Mesodermal cell (in vitro differentiated cells): ENCODE measurements at regions not wholly inside any gene's neighbourhood (a gene's known extent, or its start where the extent isn't known, plus 50 kb on each side); places are given as distances from the start of the nearest gene placed in this dataset.

ENCODE experiments used
- H3K27ac ChIP-seq: 2 replicates; pipeline ENCODE4 v1.7.0; 2013; ENCODE audit warnings: mild to moderate bottlenecking, low read depth, low read length, moderate library complexity; ENCODE audit not compliant: severe bottlenecking
- H3K36me3 ChIP-seq: 2 replicates; pipeline ENCODE4 v1.7.1; 2013; ENCODE audit warnings: mild to moderate bottlenecking, low read length, moderate library complexity; ENCODE audit not compliant: control insufficient read depth, insufficient read depth
- H3K4me1 ChIP-seq: one replicate; pipeline ENCODE4 v1.7.1; 2013; ENCODE audit warnings: mild to moderate bottlenecking, low read length; ENCODE audit not compliant: insufficient read depth, control insufficient read depth, poor library complexity, severe bottlenecking
- H3K4me3 ChIP-seq: 2 replicates; pipeline ENCODE4 v1.7.0; 2013; ENCODE audit warnings: low read length, control low read depth, mild to moderate bottlenecking; ENCODE audit not compliant: insufficient read depth, poor library complexity, severe bottlenecking; ENCODE audit errors: extremely low read depth
- H3K9me3 ChIP-seq: 2 replicates; pipeline ENCODE4 v1.7.1; 2013; ENCODE audit warnings: mild to moderate bottlenecking, low read length, moderate library complexity; ENCODE audit not compliant: control insufficient read depth
- WGBS, 2 experiments: methylation state at CpG; one replicate each; pipeline ENCODE4 v1.1.5; 2013; ENCODE audit warnings: missing lambda C conversion rate in 2 of 2; ENCODE audit not compliant: insufficient coverage in 2 of 2; 5-methylcytosine and 5-hydroxymethylcytosine counted together

DNA sequence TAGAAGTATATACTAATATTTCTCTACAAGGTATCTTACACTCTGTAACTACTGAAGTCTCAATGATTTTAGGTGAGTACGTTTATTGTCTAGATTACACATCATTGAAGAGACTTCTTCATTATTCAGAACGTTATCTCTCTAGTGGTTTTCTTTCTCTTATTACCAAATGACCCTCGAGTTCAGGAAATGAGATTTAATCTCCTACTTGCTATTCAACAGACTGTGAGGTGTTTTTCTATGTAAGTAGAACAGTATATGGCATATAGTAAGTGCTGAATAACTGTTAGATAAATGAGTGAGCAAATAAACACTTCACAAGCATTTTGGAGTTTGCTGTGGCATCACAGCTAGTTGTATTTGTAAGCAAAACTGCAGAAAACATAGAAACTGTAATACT is 947.2 kb upstream of the SLC39A10 start:
- H3K4me3 ChIP-seq: no peak overlapping the region
- no peak overlapping the region for H3K27ac ChIP-seq
- H3K9me3 ChIP-seq: no peaks in the 10 kb centered on the region
- H3K36me3 ChIP-seq: no peaks in the 10 kb centered on the region
- WGBS, 2 experiments: 100% methylated on average over 1 of the region's 3 CpGs; no CpG with 5 or more reads in 1 of the 2 experiments
- no peaks in the 10 kb centered on the region for H3K4me1 ChIP-seq

- Histone ChIP-seq H3K4me3 (no peak overlapping the region), H3K9me3 (no peaks in the 10 kb centered on the region), H3K4me1 (no peaks in the 10 kb centered on the region), H3K27ac (no peak overlapping the region), H3K36me3 (no peaks in the 10 kb centered on the region)
- 60 to 100% methylated on average over 1 of the region's 2 CpGs for WGBS, 2 experiments
Measured at GRCh38 chr2:194706179-194706578, 950.8 kb upstream of the SLC39A10 start.

DNA sequence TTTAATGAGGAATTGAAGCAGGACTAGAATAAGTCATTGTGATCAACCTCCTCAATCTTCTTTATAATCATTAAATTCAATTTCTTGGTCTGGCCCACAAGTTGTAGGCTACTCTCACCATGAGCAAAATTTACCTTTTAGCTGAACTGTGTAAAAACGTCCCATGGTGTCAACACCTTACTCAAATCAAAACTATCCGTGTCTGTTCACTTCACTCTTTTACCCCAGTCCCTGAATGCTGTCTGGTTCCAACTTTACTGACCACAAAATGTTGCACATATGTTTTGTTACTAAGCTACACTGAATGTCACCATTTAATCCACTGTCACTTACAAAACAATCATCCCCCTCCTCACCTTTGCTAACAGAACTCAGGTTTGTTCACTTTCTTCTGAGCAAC is 951.6 kb upstream of the SLC39A10 start:
- H3K4me3 ChIP-seq: no peak overlapping the region
- H3K36me3 ChIP-seq: no peaks in the 10 kb centered on the region
- H3K4me1 ChIP-seq: no peaks in the 10 kb centered on the region
- 66 to 74% methylated on average over 2 of the region's 2 CpGs for WGBS, 2 experiments
- H3K9me3 ChIP-seq: no peaks in the 10 kb centered on the region
- H3K27ac ChIP-seq: no peak overlapping the region

DNA sequence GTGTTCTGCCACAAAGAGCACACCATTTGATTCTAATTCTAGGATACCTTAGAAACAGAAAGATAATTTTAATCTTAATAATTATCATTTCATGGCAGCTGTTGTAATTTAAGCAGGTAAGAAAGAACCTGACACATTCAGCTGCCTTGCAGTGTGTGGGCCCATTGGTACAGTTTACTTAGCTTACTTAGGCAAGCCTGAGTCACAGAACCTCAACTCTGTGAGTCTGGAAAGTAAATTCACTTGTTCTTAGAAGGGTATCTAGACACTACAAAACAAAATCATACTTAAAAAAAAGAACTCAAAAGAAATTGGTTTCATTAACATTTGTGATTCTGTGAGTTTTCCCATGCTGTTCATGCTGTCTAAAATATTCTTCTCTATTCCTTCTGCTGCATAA is 956.3 kb upstream of the SLC39A10 start:
- Histone ChIP-seq H3K36me3 (no peaks in the 10 kb centered on the region), H3K9me3 (no peaks in the 10 kb centered on the region), H3K4me1 (no peaks in the 10 kb centered on the region), H3K27ac (no peak overlapping the region), H3K4me3 (no peak overlapping the region)

DNA sequence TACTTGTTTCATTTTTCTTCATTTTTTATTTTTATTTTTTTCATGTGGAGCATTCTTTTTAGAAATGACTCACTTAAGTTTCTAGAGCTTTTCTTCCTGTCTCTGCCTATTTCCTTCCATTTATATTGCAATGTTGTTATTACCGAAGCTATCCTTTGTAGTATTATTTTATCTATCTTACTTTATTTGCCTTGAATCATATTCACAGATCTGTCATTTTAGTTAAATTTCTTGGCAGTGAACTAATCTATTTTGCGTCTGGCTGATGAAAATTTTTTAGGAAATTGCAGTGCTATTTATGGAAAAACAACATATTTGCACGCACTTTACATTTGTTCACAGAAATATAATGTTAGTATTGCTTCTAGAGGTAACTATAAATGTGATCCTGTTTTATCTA is 956.9 kb upstream of the SLC39A10 start:
- H3K27ac ChIP-seq: no peak overlapping the region
- no CpG with 5 or more reads among the region's 3 CpGs for WGBS, 2 experiments
- no peak overlapping the region for H3K4me3 ChIP-seq
- H3K36me3 ChIP-seq: no peaks in the 10 kb centered on the region
- no peaks in the 10 kb centered on the region for H3K4me1 ChIP-seq
- H3K9me3 ChIP-seq: no peaks in the 10 kb centered on the region

DNA sequence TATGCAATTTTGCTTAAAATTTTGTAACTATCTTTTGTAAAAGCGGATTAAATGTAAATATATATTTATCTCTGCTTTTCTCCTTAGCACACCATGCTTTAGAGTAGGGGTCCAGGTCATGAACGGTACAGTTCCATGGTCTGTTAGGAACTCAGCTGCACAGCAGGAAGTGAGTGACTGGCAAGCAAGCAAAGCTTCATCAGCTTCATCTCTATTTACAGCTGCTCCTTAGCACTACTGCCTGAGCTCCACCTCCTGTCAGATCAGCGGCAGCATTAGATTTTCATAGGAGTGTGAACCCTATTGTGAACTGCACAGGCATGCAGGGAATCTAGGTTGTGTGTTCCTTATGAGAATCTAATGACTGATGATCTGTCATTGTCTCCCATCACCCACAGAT is 959.0 kb upstream of the SLC39A10 start:
- H3K9me3 ChIP-seq: no peaks in the 10 kb centered on the region
- no CpG with 5 or more reads among the region's 3 CpGs for WGBS, 2 experiments
- H3K36me3 ChIP-seq: no peaks in the 10 kb centered on the region
- H3K27ac ChIP-seq: no peak overlapping the region
- no peak overlapping the region for H3K4me3 ChIP-seq
- H3K4me1 ChIP-seq: no peaks in the 10 kb centered on the region

- Histone ChIP-seq H3K4me3 (no peak overlapping the region), H3K27ac (no peak overlapping the region), H3K9me3 (no peaks in the 10 kb centered on the region), H3K36me3 (no peaks in the 10 kb centered on the region), H3K4me1 (no peaks in the 10 kb centered on the region)
Measured at GRCh38 chr2:194697439-194697838, 959.6 kb upstream of the SLC39A10 start.

DNA sequence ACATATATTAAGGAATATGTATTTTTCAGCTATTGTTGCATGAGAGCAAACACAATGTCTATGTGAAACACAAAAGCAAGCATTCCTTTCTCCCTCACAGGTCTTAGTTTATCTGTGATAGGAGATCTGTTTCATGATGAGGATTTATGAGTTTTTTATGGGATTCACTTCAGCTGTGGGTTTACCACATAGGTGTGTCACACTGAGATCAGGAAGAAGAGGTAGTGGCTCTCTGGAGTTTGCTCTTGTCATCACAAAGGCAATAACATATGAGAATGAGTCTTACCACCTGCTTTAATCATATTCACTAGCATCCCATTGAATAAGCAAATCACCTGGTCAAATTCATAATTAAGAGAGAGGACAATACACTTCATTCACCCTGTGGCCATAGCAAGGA is 960.3 kb upstream of the SLC39A10 start:
- Histone ChIP-seq H3K9me3 (no peaks in the 10 kb centered on the region), H3K36me3 (no peaks in the 10 kb centered on the region), H3K4me3 (no peak overlapping the region), H3K27ac (no peak overlapping the region), H3K4me1 (no peaks in the 10 kb centered on the region)

- Histone ChIP-seq H3K36me3 (no peaks in the 10 kb centered on the region), H3K4me3 (no peak overlapping the region), H3K27ac (no peak overlapping the region), H3K4me1 (no peaks in the 10 kb centered on the region), H3K9me3 (no peaks in the 10 kb centered on the region)
- WGBS, 2 experiments: 78% methylated on average over 1 of the region's 3 CpGs; no CpG with 5 or more reads in 1 of the 2 experiments
Measured at GRCh38 chr2:194686569-194686968, 970.5 kb upstream of the SLC39A10 start.

GRCh38 chr2:194674043-194674442 is 983.0 kb upstream of the SLC39A10 start:
- H3K36me3 ChIP-seq: no peaks in the 10 kb centered on the region
- no peaks in the 10 kb centered on the region for H3K4me1 ChIP-seq
- H3K4me3 ChIP-seq: no peak overlapping the region
- no peak overlapping the region for H3K27ac ChIP-seq
- no CpG with 5 or more reads among the region's 1 CpG for WGBS, 2 experiments
- H3K9me3 ChIP-seq: no peaks in the 10 kb centered on the region

- no peaks in the 10 kb centered on the region for H3K36me3 ChIP-seq
- H3K4me1 ChIP-seq: no peaks in the 10 kb centered on the region
- H3K27ac ChIP-seq: no peak overlapping the region
- H3K9me3 ChIP-seq: no peaks in the 10 kb centered on the region
- H3K4me3 ChIP-seq: no peak overlapping the region
- 88% methylated on average over 2 of the region's 3 CpGs for WGBS, 2 experiments
Measured at GRCh38 chr2:194672994-194673393, 984.0 kb upstream of the SLC39A10 start.

DNA sequence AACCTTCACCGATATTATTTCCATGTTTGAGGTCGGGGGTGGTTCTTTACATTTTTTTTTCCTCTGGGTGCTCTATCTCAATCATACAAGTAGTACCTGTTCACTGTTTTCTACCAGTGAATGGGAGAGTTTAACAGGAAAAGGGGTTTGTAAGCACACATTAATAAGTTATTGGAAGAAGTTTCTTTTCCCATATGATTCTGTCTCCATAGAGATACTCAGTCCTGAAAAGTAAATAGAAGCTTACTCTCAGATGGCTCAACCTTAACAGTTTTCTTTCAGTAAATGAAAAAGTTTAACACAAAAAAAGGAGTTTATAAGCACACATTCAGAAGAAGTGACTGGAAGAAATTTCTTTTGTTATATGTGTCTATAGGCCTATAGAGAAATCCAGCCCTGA is 995.6 kb upstream of the SLC39A10 start:
- Histone ChIP-seq H3K9me3 (no peaks in the 10 kb centered on the region), H3K4me3 (no peak overlapping the region), H3K36me3 (no peaks in the 10 kb centered on the region), H3K4me1 (no peaks in the 10 kb centered on the region), H3K27ac (no peak overlapping the region)
- no CpG with 5 or more reads among the region's 2 CpGs for WGBS, 2 experiments
